CD4-positive, CD25-positive, alpha-beta regulatory T cell (primary cell): ENCODE measurements at regions not wholly inside any gene's neighbourhood (a gene's known extent, or its start where the extent isn't known, plus 50 kb on each side); places are given as distances from the start of the nearest gene placed in this dataset.
"Not testable (repeated sequence)": the region's sequence is repeated elsewhere in the genome, so short reads cannot be mapped to it uniquely, and the experiment has no call there.

ENCODE experiments used
- ATAC-seq, 2 donors: fragments of 150-1000 bp; cut with Tn5 transposase; one replicate each; pipeline ENCODE4 v1.10.0; 2021; ENCODE audit warnings: low read depth in 2 of 2, moderate number of reproducible peaks in 2 of 2, moderate library complexity in 1 of 2
- DNase-seq, 3 donors: peaks; one replicate each; pipeline versions ENCODE4 v3.0.0 to v3.0.0-alpha.2; 2012 to 2022; ENCODE audit warnings: mixed read lengths in 1 of 3
- H3K27ac ChIP-seq: one replicate; pipeline ENCODE4 v1.7.0; 2013; ENCODE audit warnings: mild to moderate bottlenecking, low read length; ENCODE audit not compliant: insufficient read depth, poor library complexity, severe bottlenecking
- H3K27me3 ChIP-seq: one replicate; pipeline ENCODE4 v1.7.0; 2013; ENCODE audit warnings: low read length; ENCODE audit not compliant: control insufficient read depth, insufficient read depth
- H3K36me3 ChIP-seq: one replicate; pipeline ENCODE4 v1.7.0; 2013; ENCODE audit warnings: mild to moderate bottlenecking, low read length, moderate library complexity; ENCODE audit not compliant: control insufficient read depth, insufficient read depth
- H3K4me1 ChIP-seq: 2 replicates; pipeline ENCODE4 v1.7.0; 2013; ENCODE audit warnings: mild to moderate bottlenecking, low read length; ENCODE audit not compliant: insufficient read depth, control insufficient read depth, poor library complexity, severe bottlenecking
- H3K4me3 ChIP-seq: one replicate; pipeline ENCODE4 v1.7.0; 2013; ENCODE audit warnings: low read depth, mild to moderate bottlenecking, low read length, moderate library complexity
- H3K9me3 ChIP-seq, 2 experiments: 1 replicate in 1 of 2; 2 replicates in 1 of 2; pipeline ENCODE4 v1.7.0; 2013; ENCODE audit warnings: low read length in 2 of 2, mild to moderate bottlenecking in 1 of 2, moderate library complexity in 1 of 2; ENCODE audit not compliant: control insufficient read depth in 2 of 2
- H3K27ac Mint-ChIP-seq, 3 donors: one replicate each; pipeline ENCODE4 v1.8.0; 2020 to 2022; ENCODE audit warnings: mild to moderate bottlenecking in 3 of 3, mixed read lengths in 3 of 3, moderate library complexity in 2 of 3
- H3K27me3 Mint-ChIP-seq: one replicate; pipeline ENCODE4 v1.8.0; 2022; ENCODE audit warnings: mild to moderate bottlenecking, mixed read lengths
- H3K36me3 Mint-ChIP-seq: one replicate; pipeline ENCODE4 v1.8.0; 2020; ENCODE audit warnings: mixed read lengths
- H3K4me1 Mint-ChIP-seq, 4 donors: one replicate each; pipeline ENCODE4 v1.8.0; 2020 to 2022; ENCODE audit warnings: mixed read lengths in 4 of 4, mild to moderate bottlenecking in 1 of 4
- H3K4me3 Mint-ChIP-seq, 4 donors: one replicate each; pipeline ENCODE4 v1.8.0; 2020 to 2022; ENCODE audit warnings: mild to moderate bottlenecking in 4 of 4, mixed read lengths in 4 of 4, moderate library complexity in 3 of 4
- H3K9me3 Mint-ChIP-seq, 7 donors: one replicate each; pipeline ENCODE4 v1.8.0; 2020 to 2022; ENCODE audit warnings: mixed read lengths in 7 of 7, mild to moderate bottlenecking in 3 of 7, moderate library complexity in 2 of 7

GRCh38 chr21:17393413-17393812, 119.4 kb upstream of the CXADR start:
- no peaks in the 10 kb centered on the region for H3K4me1 ChIP-seq
- no peak for ATAC-seq
- Mint-ChIP-seq H3K9me3 (no peaks in the 10 kb centered on the region), H3K27me3 (peaks cover 6% of the 10 kb centered on the region), H3K27ac (no peak overlapping the region), H3K4me1 (no peaks in the 10 kb centered on the region), H3K36me3 (no peaks in the 10 kb centered on the region), H3K4me3 (no peak overlapping the region)
- no peak overlapping the region for H3K27ac ChIP-seq
- H3K9me3 ChIP-seq, result no peaks in the 10 kb centered on the region
- DNase-seq, result no peak
- no peaks in the 10 kb centered on the region for H3K27me3 ChIP-seq
- no peaks in the 10 kb centered on the region for H3K36me3 ChIP-seq
- H3K4me3 ChIP-seq, result no peak overlapping the region

DNA sequence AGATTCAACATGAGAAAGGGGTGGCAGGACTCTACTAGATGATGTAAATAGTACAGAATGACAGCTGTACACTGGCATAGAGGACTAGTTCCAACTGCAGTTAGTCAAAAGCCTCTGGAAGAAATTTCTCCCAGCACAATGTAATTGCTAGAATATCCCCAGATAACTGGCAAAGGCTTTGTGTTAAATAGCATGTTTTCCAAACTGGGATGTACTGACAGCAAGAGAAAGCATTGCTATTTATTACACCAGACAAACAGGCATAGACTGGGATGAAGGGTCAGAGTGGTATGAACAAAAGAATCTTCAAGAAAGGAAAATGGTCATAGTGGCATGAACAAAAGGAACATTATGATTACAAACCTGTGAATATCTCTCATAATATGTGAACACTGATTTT, 115.9 kb upstream of the CXADR start:
- no peaks in the 10 kb centered on the region for H3K9me3 ChIP-seq
- Mint-ChIP-seq H3K27ac (no peak overlapping the region), H3K9me3 (peaks cover 0 to 1% (median 0%) of the 10 kb centered on the region in 7 donors), H3K4me3 (no peak overlapping the region), H3K27me3 (peaks cover 6% of the 10 kb centered on the region), H3K36me3 (no peaks in the 10 kb centered on the region), H3K4me1 (no peaks in the 10 kb centered on the region)
- H3K27ac ChIP-seq, result no peak overlapping the region
- no peak for DNase-seq
- no peak overlapping the region for H3K4me3 ChIP-seq
- H3K4me1 ChIP-seq, result no peaks in the 10 kb centered on the region
- no peaks in the 10 kb centered on the region for H3K36me3 ChIP-seq
- H3K27me3 ChIP-seq, result no peaks in the 10 kb centered on the region
- no peak for ATAC-seq

GRCh38 chr21:17397703-17398102, 115.1 kb upstream of the CXADR start:
- Mint-ChIP-seq H3K27ac (no peak overlapping the region), H3K27me3 (peaks cover 6% of the 10 kb centered on the region)

GRCh38 chr21:17398954-17399353, 113.9 kb upstream of the CXADR start:
- not testable (repeated sequence) for H3K4me1 Mint-ChIP-seq, H3K27me3 ChIP-seq, H3K4me1 ChIP-seq, H3K27ac ChIP-seq, DNase-seq, H3K27me3 Mint-ChIP-seq, H3K4me3 ChIP-seq, ATAC-seq, H3K36me3 ChIP-seq, H3K9me3 Mint-ChIP-seq, H3K9me3 ChIP-seq, H3K36me3 Mint-ChIP-seq, H3K4me3 Mint-ChIP-seq, H3K27ac Mint-ChIP-seq

More at GRCh38 chr21:17397703-17398102, 115.1 kb upstream of the CXADR start:
- ATAC-seq, result no peak
- no peak for DNase-seq
- Histone ChIP-seq H3K27me3 (no peaks in the 10 kb centered on the region), H3K36me3 (no peaks in the 10 kb centered on the region), H3K4me1 (no peaks in the 10 kb centered on the region), H3K27ac (no peak overlapping the region), H3K9me3 (no peaks in the 10 kb centered on the region), H3K4me3 (no peak overlapping the region)
- Mint-ChIP-seq H3K4me3 (no peak overlapping the region), H3K4me1 (no peaks in the 10 kb centered on the region), H3K9me3 (peaks cover 0 to 1% (median 0%) of the 10 kb centered on the region in 7 donors), H3K36me3 (no peaks in the 10 kb centered on the region)

DNA sequence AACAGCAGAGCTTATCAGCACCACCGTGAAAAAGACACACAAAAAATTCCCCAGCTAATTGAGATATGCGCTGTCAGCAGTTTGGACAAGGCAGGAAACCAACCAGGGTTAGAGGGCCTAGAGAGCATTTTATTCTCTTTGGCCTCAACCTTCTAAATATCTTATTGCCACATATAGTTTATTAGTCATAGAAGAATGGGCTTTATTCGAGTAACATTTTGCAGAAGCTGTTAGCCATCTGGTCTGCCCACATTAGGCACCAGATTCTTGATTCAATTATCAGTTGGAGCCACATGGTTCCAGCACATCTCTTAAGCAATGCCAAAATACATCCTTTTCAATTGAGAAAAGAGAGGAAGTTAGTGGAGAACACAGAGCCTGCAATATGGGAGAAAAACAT, 109.9 kb upstream of the CXADR start:
- Mint-ChIP-seq H3K27ac (no peak overlapping the region), H3K36me3 (no peaks in the 10 kb centered on the region), H3K9me3 (peaks cover 0 to 5% (median 1%) of the 10 kb centered on the region in 7 donors), H3K4me1 (peaks cover 0 to 2% (median 0%) of the 10 kb centered on the region in 4 donors), H3K27me3 (no peaks in the 10 kb centered on the region), H3K4me3 (no peak overlapping the region)
- H3K9me3 ChIP-seq, result no peaks in the 10 kb centered on the region
- H3K4me3 ChIP-seq, result no peak overlapping the region
- ATAC-seq, result no peak
- DNase-seq, result no peak
- no peaks in the 10 kb centered on the region for H3K36me3 ChIP-seq
- no peaks in the 10 kb centered on the region for H3K27me3 ChIP-seq
- no peak overlapping the region for H3K27ac ChIP-seq
- no peaks in the 10 kb centered on the region for H3K4me1 ChIP-seq

DNA sequence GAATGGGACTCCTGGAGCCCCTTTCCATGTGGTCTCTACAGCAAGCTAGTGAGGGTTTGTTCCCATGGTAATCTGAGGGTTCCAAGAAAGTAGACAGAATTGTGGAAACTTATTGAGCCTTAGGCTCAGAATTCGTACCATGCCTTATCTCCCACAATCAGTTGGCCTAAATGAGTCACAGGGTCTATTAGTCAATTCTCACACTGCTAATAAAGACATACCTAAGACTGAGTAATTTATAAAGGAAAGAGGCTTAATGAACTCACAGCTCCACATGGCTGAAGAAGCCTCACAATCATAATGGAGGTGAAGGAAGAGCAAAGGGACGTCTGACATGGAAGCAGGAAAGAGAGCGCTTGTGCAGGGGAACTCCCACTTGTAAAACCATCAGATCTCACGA, 106.6 kb upstream of the CXADR start:
- H3K36me3 Mint-ChIP-seq, result no peaks in the 10 kb centered on the region
- Histone ChIP-seq H3K27me3 (no peaks in the 10 kb centered on the region), H3K36me3 (no peaks in the 10 kb centered on the region), H3K27ac (no peak overlapping the region), H3K9me3 (no peaks in the 10 kb centered on the region), H3K4me3 (no peak overlapping the region), H3K4me1 (no peaks in the 10 kb centered on the region)
- H3K27ac Mint-ChIP-seq, result no peak overlapping the region
- peaks cover 0 to 7% (median 0%) of the 10 kb centered on the region in 7 donors for H3K9me3 Mint-ChIP-seq
- H3K27me3 Mint-ChIP-seq, result no peaks in the 10 kb centered on the region
- no peak overlapping the region for H3K4me3 Mint-ChIP-seq
- H3K4me1 Mint-ChIP-seq, result peaks cover 0 to 2% (median 0%) of the 10 kb centered on the region in 4 donors
- DNase-seq, result no peak
- no peak for ATAC-seq

DNA sequence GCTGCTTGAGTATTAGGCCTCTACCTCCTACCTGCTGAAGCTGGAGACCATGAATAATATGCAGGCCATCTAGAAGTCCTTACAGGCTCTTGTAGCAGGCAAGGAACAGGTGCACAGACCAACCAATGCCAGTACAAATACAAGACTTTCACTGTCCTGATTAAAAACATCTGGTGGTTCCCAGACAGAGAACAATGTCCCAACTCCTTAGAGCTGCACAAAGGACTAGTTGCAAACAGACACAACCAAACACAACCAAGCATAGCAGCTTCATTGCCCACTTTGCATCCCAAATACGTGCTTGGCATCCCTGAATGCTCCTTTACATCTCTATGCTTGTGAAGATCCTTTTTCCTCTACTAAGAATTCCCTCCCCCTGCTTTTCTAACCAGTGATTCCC, 98.1 kb upstream of the CXADR start:
- DNase-seq, result no peak
- no peaks in the 10 kb centered on the region for H3K4me1 ChIP-seq
- Mint-ChIP-seq H3K36me3 (no peaks in the 10 kb centered on the region), H3K9me3 (peaks cover 0 to 5% (median 0%) of the 10 kb centered on the region in 7 donors), H3K4me3 (no peak overlapping the region), H3K4me1 (no peaks in the 10 kb centered on the region), H3K27me3 (peaks cover under 1% of the 10 kb centered on the region), H3K27ac (no peak overlapping the region)
- no peak overlapping the region for H3K4me3 ChIP-seq
- ATAC-seq, result no peak
- no peaks in the 10 kb centered on the region for H3K27me3 ChIP-seq
- no peaks in the 10 kb centered on the region for H3K9me3 ChIP-seq
- no peaks in the 10 kb centered on the region for H3K36me3 ChIP-seq
- H3K27ac ChIP-seq, result no peak overlapping the region

- Mint-ChIP-seq H3K4me1 (no peaks in the 10 kb centered on the region), H3K27ac (no peak overlapping the region), H3K36me3 (no peaks in the 10 kb centered on the region), H3K4me3 (no peak overlapping the region), H3K27me3 (peaks cover 5% of the 10 kb centered on the region), H3K9me3 (peaks cover 0 to 5% (median 0%) of the 10 kb centered on the region in 7 donors)
- Histone ChIP-seq H3K27me3 (no peaks in the 10 kb centered on the region), H3K27ac (no peak overlapping the region), H3K36me3 (no peaks in the 10 kb centered on the region), H3K4me1 (no peaks in the 10 kb centered on the region), H3K4me3 (no peak overlapping the region), H3K9me3 (no peaks in the 10 kb centered on the region)
- ATAC-seq (no peak), DNase-seq (no peak)
Observed at GRCh38 chr21:17416139-17416538, 96.7 kb upstream of the CXADR start.
